ENCODE measurements at regions not wholly inside any gene's neighbourhood (a gene's known extent, or its start where the extent isn't known, plus 50 kb on each side); places are given as distances from the start of the nearest gene placed in this dataset.

DNA sequence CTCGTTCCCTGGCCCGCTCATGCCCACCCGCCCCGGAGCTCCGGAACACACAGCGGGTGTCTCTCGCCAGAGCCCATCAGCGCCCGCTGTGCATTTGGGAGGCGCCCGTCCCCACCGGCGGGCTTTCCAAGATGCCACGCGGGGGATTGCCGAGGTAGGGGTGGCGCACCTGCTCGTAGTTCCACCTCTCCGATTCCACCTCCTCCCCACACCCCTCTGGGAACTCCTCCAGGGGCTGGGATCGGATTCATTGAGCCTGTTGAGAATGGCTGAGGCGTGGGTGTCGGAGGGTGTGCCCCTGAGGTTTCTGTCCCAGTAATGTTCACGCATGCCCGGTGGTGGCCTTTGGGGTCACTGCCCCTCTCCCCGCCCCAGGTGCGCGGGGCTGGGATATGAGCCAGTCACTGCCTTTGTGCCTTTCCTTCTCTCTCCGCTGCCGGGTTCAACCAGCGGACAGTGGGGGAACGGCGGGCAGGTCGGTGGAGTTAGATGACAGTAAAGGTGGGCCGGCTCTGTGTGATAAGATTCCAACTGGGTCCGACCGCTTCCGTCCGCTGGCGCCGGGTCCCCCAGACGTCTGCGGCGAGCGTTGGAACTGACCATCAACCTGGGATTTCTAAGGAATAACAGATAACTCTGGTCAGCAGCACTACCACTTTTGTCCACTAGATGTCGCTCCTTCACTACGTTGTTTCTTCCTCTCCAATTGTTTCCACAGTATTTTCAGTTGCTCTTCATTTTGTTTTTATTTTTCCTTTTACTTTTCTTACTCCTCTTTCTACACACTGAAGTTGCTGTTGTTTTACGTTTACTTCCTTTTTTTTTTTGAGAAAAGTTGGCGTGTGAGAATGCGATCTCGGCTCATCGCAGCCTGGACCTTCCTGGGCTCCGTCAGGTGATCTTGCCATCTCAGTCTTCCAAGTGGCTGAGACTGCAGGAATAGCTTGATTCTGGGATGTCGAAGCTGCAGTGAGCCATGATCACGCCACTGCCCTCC, 178.1 kb upstream of the ALG10B start:
- TF ChIP-seq POLR2A (IDR thresholded peaks at IDR 0.05), result no peak
- TF ChIP-seq, protein P1, sequence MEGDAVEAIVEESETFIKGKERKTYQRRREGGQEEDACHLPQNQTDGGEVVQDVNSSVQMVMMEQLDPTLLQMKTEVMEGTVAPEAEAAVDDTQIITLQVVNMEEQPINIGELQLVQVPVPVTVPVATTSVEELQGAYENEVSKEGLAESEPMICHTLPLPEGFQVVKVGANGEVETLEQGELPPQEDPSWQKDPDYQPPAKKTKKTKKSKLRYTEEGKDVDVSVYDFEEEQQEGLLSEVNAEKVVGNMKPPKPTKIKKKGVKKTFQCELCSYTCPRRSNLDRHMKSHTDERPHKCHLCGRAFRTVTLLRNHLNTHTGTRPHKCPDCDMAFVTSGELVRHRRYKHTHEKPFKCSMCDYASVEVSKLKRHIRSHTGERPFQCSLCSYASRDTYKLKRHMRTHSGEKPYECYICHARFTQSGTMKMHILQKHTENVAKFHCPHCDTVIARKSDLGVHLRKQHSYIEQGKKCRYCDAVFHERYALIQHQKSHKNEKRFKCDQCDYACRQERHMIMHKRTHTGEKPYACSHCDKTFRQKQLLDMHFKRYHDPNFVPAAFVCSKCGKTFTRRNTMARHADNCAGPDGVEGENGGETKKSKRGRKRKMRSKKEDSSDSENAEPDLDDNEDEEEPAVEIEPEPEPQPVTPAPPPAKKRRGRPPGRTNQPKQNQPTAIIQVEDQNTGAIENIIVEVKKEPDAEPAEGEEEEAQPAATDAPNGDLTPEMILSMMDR (IDR thresholded peaks at IDR 0.05), result peak; percentile 94 to 99 (median 98)

Measured in heart left ventricle (tissue), 13 donors.